ENCODE measurements at regions not wholly inside any gene's neighbourhood (a gene's known extent, or its start where the extent isn't known, plus 50 kb on each side); places are given as distances from the start of the nearest gene placed in this dataset.

DNA sequence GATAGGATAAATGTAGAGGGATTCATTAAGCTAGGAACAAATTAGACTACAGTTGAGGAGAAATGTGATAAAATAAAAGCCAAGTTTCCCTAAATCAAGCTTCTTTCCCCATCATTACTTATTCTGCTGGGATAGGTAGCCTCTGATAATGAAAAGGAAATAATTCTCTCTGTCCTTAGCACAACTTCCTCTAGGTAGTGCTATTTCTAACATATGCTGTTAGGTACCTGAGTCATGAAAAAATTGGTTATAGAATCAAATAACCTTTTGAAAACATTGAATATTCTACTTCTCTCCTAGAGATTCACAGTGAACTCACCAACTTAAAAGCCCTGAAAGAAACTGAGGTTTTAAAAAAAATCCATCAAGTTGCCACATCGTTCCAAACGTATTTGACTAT lies 1793.1 kb downstream of the EFNA5 start:
- TF ChIP-seq CTCF (IDR thresholded peaks at IDR 0.05), result no peak
- no peak for TF ChIP-seq POLR2A (IDR thresholded peaks at IDR 0.05)
